Body of pancreas (tissue), 4 donors: ENCODE measurements at regions not wholly inside any gene's neighbourhood (a gene's known extent, or its start where the extent isn't known, plus 50 kb on each side); places are given as distances from the start of the nearest gene placed in this dataset.

ENCODE experiments used
- POLR2A ChIP-seq, 3 donors: fragments of 450-650 bp; IDR thresholded peaks; one replicate each; pipeline ENCODE4 v1.6.1; 2016; ENCODE audit warnings: antibody characterized with exemption in 3 of 3, mild to moderate bottlenecking in 2 of 3
- TF ChIP-seq, protein P1 (sequence below), 7 experiments: fragments of 450-650 bp in 4 of 7; fragments of 200-600 bp in 3 of 7; sonication (generic) in 3 of 7; IDR thresholded peaks; one replicate each; pipeline ENCODE4 v1.5.1; 2016 to 2019; ENCODE audit warnings: antibody characterized with exemption in 7 of 7

GRCh38 chr2:103135679-103136078 lies 373.8 kb downstream of the TMEM182 start:
- TF ChIP-seq, protein P1, sequence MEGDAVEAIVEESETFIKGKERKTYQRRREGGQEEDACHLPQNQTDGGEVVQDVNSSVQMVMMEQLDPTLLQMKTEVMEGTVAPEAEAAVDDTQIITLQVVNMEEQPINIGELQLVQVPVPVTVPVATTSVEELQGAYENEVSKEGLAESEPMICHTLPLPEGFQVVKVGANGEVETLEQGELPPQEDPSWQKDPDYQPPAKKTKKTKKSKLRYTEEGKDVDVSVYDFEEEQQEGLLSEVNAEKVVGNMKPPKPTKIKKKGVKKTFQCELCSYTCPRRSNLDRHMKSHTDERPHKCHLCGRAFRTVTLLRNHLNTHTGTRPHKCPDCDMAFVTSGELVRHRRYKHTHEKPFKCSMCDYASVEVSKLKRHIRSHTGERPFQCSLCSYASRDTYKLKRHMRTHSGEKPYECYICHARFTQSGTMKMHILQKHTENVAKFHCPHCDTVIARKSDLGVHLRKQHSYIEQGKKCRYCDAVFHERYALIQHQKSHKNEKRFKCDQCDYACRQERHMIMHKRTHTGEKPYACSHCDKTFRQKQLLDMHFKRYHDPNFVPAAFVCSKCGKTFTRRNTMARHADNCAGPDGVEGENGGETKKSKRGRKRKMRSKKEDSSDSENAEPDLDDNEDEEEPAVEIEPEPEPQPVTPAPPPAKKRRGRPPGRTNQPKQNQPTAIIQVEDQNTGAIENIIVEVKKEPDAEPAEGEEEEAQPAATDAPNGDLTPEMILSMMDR (IDR thresholded peaks at IDR 0.05), result no peak
- no peak for TF ChIP-seq POLR2A (IDR thresholded peaks at IDR 0.05)
